Adrenal gland (tissue), 9 donors: ENCODE measurements at regions not wholly inside any gene's neighbourhood (a gene's known extent, or its start where the extent isn't known, plus 50 kb on each side); places are given as distances from the start of the nearest gene placed in this dataset.

Source experiments
- DNase-seq, 7 donors: peaks; one replicate each; pipeline ENCODE4 v3.0.0-alpha.2; 2019 to 2020
- H3K27ac ChIP-seq, 5 donors: fragments of 200-600 bp; sonication (generic) in 4 of 5; 1 replicate in 3 of 5; 2 replicates in 2 of 5; pipeline versions ENCODE4 v1.5.1 to v1.8.0; 2016 to 2020; ENCODE audit warnings: mild to moderate bottlenecking in 1 of 5
- H3K27me3 ChIP-seq: fragments of 200-600 bp; 2 replicates; pipeline ENCODE4 v1.8.0; 2021
- H3K36me3 ChIP-seq, 2 donors: fragments of 200-600 bp; replicated peaks in 1 of 2; 1 replicate in 1 of 2; 2 replicates in 1 of 2; pipeline versions ENCODE4 v1.5.1 to v1.8.0; 2018 to 2022
- H3K4me1 ChIP-seq, 2 donors: fragments of 200-600 bp; replicated peaks in 1 of 2; 1 replicate in 1 of 2; 2 replicates in 1 of 2; pipeline versions ENCODE4 v1.5.1 to v1.8.0; 2018 to 2021
- H3K4me3 ChIP-seq, 4 donors: fragments of 200-600 bp; sonication (generic) in 3 of 4; one replicate each; pipeline ENCODE4 v1.5.1; 2016 to 2018
- H3K9me3 ChIP-seq, 3 donors: fragments of 200-600 bp; sonication (generic) in 1 of 3; replicated peaks in 1 of 3; 1 replicate in 2 of 3; 2 replicates in 1 of 3; pipeline versions ENCODE4 v1.5.1 to v1.8.0; 2016 to 2021
- CTCF ChIP-seq, 6 experiments: fragments of 450-650 bp in 4 of 6; fragments of 200-600 bp in 2 of 6; sonication (generic) in 1 of 6; IDR thresholded peaks; 1 replicate in 5 of 6; 2 replicates in 1 of 6; pipeline versions ENCODE4 v1.5.1 to v1.8.0; 2016 to 2021; ENCODE audit warnings: antibody characterized with exemption in 6 of 6, mild to moderate bottlenecking in 2 of 6, moderate library complexity in 1 of 6
- POLR2A ChIP-seq, 2 donors: fragments of 450-650 bp; IDR thresholded peaks; one replicate each; pipeline ENCODE4 v1.6.1; 2017; ENCODE audit warnings: antibody characterized with exemption in 2 of 2, mild to moderate bottlenecking in 2 of 2, moderate library complexity in 1 of 2
- WGBS, 4 donors: extraction: QIAGEN DNeasy Blood & Tissue Kit in 2 of 4; methylation state at CpG; one replicate each; pipeline versions ENCODE4 v1.1.5 to v1.1.7; 2013 to 2017; 5-methylcytosine and 5-hydroxymethylcytosine counted together
- intact Hi-C, 2 donors: fragments of 100-400 bp; cut with DNase I; formaldehyde crosslinking; loops; one replicate each; pipeline versions ENCODE4 v1.14.1 to v1.15.0; 2022 to 2023
- donor health status: healthy with polysubstance abuse.
- donor health status: Bipolar disorder and iron deficiency.
- donor health status: DM: yes; HTN: yes; CAD: no.
- donor health status: DM: no; HTN: no; CAD: no.
- donor health status: DM: no; HTN: no; CAD: no.

- no peak overlapping the region for H3K27ac ChIP-seq
- no peaks in the 10 kb centered on the region for H3K4me1 ChIP-seq
- no peak overlapping the region for H3K4me3 ChIP-seq
- H3K36me3 ChIP-seq: no peaks in the 10 kb centered on the region
- intact Hi-C loops: no loop called here
- no peak for DNase-seq
- no peaks in the 10 kb centered on the region for H3K9me3 ChIP-seq
- 55 to 72% (median 66%) methylated on average over 2 of the region's 2 CpGs for WGBS, 4 donors
- no peaks in the 10 kb centered on the region for H3K27me3 ChIP-seq
- TF ChIP-seq POLR2A (IDR thresholded peaks at IDR 0.05) (no peak), CTCF (IDR thresholded peaks at IDR 0.05) (no peak)
Observed at GRCh38 chr6:120077489-120077888, 727.9 kb upstream of the MAN1A1 start.

GRCh38 chr6:120058410-120058809 lies 708.8 kb upstream of the MAN1A1 start:
- TF ChIP-seq POLR2A (IDR thresholded peaks at IDR 0.05) (no peak), CTCF (IDR thresholded peaks at IDR 0.05) (no peak)
- intact Hi-C loops: no loop called here

DNA sequence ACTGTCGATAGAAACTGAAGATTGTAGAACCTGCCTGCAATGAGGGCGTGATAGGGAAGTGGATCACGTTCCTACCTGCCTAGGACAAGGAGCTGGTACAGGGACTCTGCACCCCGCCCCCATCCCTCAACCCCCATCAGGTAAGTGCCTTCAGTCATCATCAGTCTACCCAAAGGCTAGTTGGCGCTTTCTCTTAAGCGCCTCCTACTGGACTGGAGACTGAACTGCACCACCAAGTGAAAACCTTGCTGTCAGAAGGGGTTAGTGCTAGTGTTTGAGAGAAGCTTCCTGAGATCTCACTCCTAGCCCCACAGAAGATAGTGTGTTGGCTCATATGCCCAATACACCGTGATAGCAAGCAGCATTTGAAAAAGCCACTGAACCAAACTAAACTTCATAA lies 706.5 kb upstream of the MAN1A1 start:
- 52 to 82% (median 67%) methylated on average over 6 to 7 of the region's 7 CpGs for WGBS, 4 donors
- no peak overlapping the region for H3K27ac ChIP-seq
- no peak for TF ChIP-seq POLR2A (IDR thresholded peaks at IDR 0.05)
- no peak for TF ChIP-seq CTCF (IDR thresholded peaks at IDR 0.05)
- no peaks in the 10 kb centered on the region for H3K4me1 ChIP-seq
- intact Hi-C loops: no loop called here
- no peaks in the 10 kb centered on the region for H3K27me3 ChIP-seq
- no peak overlapping the region for H3K4me3 ChIP-seq
- H3K36me3 ChIP-seq: no peaks in the 10 kb centered on the region
- no peaks in the 10 kb centered on the region for H3K9me3 ChIP-seq
- no peak for DNase-seq

More at GRCh38 chr6:120058410-120058809, 708.8 kb upstream of the MAN1A1 start:
- Histone ChIP-seq H3K27me3 (no peaks in the 10 kb centered on the region), H3K9me3 (no peaks in the 10 kb centered on the region), H3K36me3 (no peaks in the 10 kb centered on the region), H3K27ac (no peak overlapping the region), H3K4me1 (no peaks in the 10 kb centered on the region), H3K4me3 (no peak overlapping the region)
- no peak for DNase-seq
- WGBS, 4 donors: 26 to 73% (median 41%) methylated on average over 1 of the region's 1 CpG

DNA sequence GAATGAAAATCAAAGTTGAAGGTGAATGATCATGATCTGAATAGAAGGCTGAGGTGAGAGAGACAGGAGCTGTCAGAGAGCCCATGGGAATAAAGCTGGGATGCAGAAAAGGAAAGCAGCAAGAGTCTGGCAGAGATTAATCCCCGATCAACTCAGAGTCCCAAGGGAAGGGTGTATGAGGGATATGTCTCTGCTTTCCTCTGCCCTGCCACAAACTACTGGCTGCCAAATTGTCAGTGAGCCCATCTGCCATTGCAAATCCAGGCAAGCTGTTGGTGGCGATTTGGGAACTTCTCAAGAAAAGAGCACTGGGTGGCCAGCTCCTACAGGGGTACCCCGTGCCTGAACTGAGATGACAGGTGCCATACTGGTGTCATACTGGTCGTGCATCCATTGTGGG lies 705.5 kb upstream of the MAN1A1 start:
- Histone ChIP-seq H3K4me3 (no peak overlapping the region), H3K27me3 (no peaks in the 10 kb centered on the region), H3K4me1 (no peaks in the 10 kb centered on the region), H3K27ac (no peak overlapping the region), H3K36me3 (no peaks in the 10 kb centered on the region), H3K9me3 (no peaks in the 10 kb centered on the region)
- peak in 1 of 7 donors; percentile 20 for DNase-seq
- TF ChIP-seq POLR2A (IDR thresholded peaks at IDR 0.05) (no peak), CTCF (IDR thresholded peaks at IDR 0.05) (no peak)
- intact Hi-C loops: no loop called here
- WGBS, 4 donors: 76 to 92% (median 85%) methylated on average over 1 to 4 of the region's 4 CpGs
